Esophagus muscularis mucosa (tissue), 3 donors: ENCODE measurements at regions not wholly inside any gene's neighbourhood (a gene's known extent, or its start where the extent isn't known, plus 50 kb on each side); places are given as distances from the start of the nearest gene placed in this dataset.

Experiments
- CTCF ChIP-seq, 3 experiments: fragments of 200-600 bp in 2 of 3; fragments of 450-650 bp in 1 of 3; sonication (generic) in 2 of 3; IDR thresholded peaks; one replicate each; pipeline ENCODE4 v1.5.1; 2017 to 2019; ENCODE audit warnings: antibody characterized with exemption in 3 of 3, mild to moderate bottlenecking in 2 of 3, moderate library complexity in 1 of 3
- POLR2AphosphoS5 ChIP-seq, 2 donors: sonication (generic); formaldehyde crosslinking; IDR thresholded peaks; one replicate each; pipeline ENCODE4 v1.6.1; 2017; ENCODE audit warnings: antibody characterized with exemption in 2 of 2

GRCh38 chr11:79627281-79627680 lies 186.5 kb upstream of the TENM4 start:
- no peak for TF ChIP-seq CTCF (IDR thresholded peaks at IDR 0.05)
- TF ChIP-seq POLR2AphosphoS5 (IDR thresholded peaks at IDR 0.05) = no peak
